ENCODE measurements at regions not wholly inside any gene's neighbourhood (a gene's known extent, or its start where the extent isn't known, plus 50 kb on each side); places are given as distances from the start of the nearest gene placed in this dataset.

DNA sequence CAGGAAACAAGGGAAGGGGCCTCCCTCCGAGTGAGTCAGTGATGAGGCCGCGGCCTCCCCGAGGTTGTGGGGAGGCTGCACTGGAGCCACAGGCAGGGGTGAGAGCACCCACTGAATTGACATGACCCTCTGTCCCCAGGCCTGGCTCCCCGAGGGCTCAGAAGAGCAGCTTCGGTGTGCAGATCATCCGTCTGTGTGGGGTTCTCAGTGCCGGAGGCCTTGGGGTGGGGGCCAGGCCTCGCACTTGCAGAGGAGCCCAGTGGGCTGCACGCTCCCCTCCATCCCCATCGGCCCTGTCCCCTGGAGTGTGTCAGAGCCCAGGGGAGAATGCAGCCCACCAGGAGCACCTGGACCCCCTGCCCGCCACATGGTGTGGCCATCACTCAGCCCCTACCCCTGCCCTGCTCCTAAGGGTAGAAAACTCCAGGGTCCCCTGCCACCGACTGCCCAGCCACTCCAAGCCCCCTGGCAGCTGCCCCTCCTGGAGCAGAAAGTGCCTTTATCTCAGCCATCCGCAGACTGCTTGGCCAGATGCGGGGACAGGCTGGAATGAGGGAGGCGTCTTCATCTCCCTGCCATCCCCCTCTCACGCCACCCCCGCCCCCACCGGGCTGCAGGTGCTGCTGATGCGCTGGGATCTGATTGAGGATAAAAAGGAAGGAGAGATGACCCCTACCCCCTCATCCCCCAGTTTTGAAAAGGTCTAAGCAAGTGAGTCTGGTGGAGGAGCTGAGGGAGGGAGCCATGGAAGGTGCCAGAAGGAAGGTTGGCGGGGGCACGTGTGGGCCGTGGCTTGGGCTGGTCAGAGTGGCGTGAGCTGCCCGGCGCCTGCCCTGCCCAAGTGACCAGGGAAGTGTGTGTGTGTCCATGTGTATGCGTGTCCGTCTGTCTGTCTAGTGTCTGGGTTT is 358.3 kb downstream of the SEC14L1 start:
- H3K36me3 Mint-ChIP-seq = peaks cover 33% of the 10 kb centered on the region
- H3K4me1 Mint-ChIP-seq = peaks cover 4% of the 10 kb centered on the region
- H3K9me3 Mint-ChIP-seq = no peaks in the 10 kb centered on the region
- H3K4me3 Mint-ChIP-seq = no peak overlapping the region
- H3K27me3 Mint-ChIP-seq (ENCODE audit: low read depth) = no peaks in the 10 kb centered on the region
- no peak for DNase-seq (ENCODE audit: low spot score)
- H3K27ac Mint-ChIP-seq = no peak overlapping the region
- CTCF ChIA-PET = interaction anchor here (1.9 kb wide), 1 partner anchor 69 kb away, joined by 6 read pairs; no protein-coding TSS in a partner anchor
- POLR2A ChIA-PET = no interaction called here
- no peak for ATAC-seq
- TF ChIP-seq NFE2L1 (CRISPR knock-in tag; IDR thresholded peaks at IDR 0.05) = no peak
- no peak for TF ChIP-seq ZNF219 (CRISPR knock-in tag; IDR thresholded peaks at IDR 0.05; ENCODE audit: borderline replicate concordance)
- TF ChIP-seq SMAD3 (CRISPR knock-in tag; IDR thresholded peaks at IDR 0.05; ENCODE audit: borderline replicate concordance) = no peak
- TF ChIP-seq ZNF423 (CRISPR knock-in tag; IDR thresholded peaks at IDR 0.05) = no peak
- no peak for TF ChIP-seq ZBTB21 (CRISPR knock-in tag; IDR thresholded peaks at IDR 0.05; ENCODE audit: borderline replicate concordance)
- TF ChIP-seq, protein P1, sequence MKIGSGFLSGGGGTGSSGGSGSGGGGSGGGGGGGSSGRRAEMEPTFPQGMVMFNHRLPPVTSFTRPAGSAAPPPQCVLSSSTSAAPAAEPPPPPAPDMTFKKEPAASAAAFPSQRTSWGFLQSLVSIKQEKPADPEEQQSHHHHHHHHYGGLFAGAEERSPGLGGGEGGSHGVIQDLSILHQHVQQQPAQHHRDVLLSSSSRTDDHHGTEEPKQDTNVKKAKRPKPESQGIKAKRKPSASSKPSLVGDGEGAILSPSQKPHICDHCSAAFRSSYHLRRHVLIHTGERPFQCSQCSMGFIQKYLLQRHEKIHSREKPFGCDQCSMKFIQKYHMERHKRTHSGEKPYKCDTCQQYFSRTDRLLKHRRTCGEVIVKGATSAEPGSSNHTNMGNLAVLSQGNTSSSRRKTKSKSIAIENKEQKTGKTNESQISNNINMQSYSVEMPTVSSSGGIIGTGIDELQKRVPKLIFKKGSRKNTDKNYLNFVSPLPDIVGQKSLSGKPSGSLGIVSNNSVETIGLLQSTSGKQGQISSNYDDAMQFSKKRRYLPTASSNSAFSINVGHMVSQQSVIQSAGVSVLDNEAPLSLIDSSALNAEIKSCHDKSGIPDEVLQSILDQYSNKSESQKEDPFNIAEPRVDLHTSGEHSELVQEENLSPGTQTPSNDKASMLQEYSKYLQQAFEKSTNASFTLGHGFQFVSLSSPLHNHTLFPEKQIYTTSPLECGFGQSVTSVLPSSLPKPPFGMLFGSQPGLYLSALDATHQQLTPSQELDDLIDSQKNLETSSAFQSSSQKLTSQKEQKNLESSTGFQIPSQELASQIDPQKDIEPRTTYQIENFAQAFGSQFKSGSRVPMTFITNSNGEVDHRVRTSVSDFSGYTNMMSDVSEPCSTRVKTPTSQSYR (CRISPR knock-in tag; IDR thresholded peaks at IDR 0.05) = no peak
- no peak for TF ChIP-seq ATF6 (CRISPR knock-in tag; IDR thresholded peaks at IDR 0.05)
- no peak for TF ChIP-seq STAT6 (CRISPR knock-in tag; conservative IDR thresholded peaks at IDR 0.05; ENCODE audit: low read depth)
- TF ChIP-seq TEAD4 (CRISPR knock-in tag; IDR thresholded peaks at IDR 0.05) = no peak
- TF ChIP-seq, protein P2, sequence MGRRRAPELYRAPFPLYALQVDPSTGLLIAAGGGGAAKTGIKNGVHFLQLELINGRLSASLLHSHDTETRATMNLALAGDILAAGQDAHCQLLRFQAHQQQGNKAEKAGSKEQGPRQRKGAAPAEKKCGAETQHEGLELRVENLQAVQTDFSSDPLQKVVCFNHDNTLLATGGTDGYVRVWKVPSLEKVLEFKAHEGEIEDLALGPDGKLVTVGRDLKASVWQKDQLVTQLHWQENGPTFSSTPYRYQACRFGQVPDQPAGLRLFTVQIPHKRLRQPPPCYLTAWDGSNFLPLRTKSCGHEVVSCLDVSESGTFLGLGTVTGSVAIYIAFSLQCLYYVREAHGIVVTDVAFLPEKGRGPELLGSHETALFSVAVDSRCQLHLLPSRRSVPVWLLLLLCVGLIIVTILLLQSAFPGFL (CRISPR knock-in tag; IDR thresholded peaks at IDR 0.05; ENCODE audit: borderline replicate concordance) = no peak
- TF ChIP-seq ZNF263 (CRISPR knock-in tag; IDR thresholded peaks at IDR 0.05; ENCODE audit: low read depth) = no peak
- no peak for TF ChIP-seq TP53 (CRISPR knock-in tag; IDR thresholded peaks at IDR 0.05)

DNA sequence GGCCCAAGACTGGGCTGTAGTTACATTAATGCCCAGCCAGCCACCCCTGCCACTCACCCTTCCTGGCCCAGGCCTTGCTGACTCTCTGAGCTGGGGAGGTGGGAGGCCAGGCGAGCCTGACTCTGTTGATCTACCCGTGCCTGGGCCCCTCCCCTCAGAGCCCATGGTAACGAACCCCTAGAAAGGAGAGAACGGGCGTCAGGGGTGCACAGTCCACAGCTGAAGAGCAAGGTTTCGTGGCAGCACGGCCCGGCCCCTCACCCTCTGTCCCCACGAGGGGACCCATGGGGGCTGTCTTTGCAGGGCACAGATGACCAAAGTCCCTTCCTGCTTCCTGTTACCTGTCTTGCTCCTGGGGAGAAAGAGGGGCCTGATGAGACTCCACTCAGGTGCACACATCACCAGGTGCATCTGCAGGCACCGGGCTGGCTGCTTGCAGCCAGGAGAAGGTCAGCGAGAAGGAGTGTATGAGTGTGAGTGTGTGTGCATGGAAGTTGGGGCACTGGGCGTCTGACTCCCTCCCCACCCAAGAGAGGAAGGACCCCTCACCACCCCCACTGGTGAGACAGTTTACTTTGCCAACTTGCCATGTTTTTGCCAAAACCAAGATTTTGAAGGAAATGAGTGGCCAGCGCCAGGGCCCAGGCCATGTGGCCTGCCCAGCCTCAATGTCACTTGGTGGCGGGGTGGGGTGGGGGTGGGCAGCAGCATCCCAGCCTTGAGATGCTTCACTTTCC is 359.1 kb downstream of the SEC14L1 start:
- DNase-seq (ENCODE audit: low spot score) (peak; percentile 5), ATAC-seq (no peak)
- Mint-ChIP-seq H3K36me3 (peaks cover 33% of the 10 kb centered on the region), H3K4me3 (no peak overlapping the region), H3K27ac (no peak overlapping the region), H3K27me3 (ENCODE audit: low read depth) (no peaks in the 10 kb centered on the region), H3K4me1 (peaks cover 12% of the 10 kb centered on the region), H3K9me3 (no peaks in the 10 kb centered on the region)
- ChIA-PET CTCF (interaction anchor here (1.9 kb wide), 1 partner anchor 70 kb away, joined by 6 read pairs; no protein-coding TSS in a partner anchor), POLR2A (no interaction called here)
- TF ChIP-seq SOX15 (CRISPR knock-in tag; IDR thresholded peaks at IDR 0.05) = no peak
- TF ChIP-seq, protein P3, sequence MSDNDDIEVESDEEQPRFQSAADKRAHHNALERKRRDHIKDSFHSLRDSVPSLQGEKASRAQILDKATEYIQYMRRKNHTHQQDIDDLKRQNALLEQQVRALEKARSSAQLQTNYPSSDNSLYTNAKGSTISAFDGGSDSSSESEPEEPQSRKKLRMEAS (CRISPR knock-in tag; IDR thresholded peaks at IDR 0.05) = no peak
- TF ChIP-seq ZNF425 (CRISPR knock-in tag; conservative IDR thresholded peaks at IDR 0.05) = no peak
- no peak for TF ChIP-seq FOXP4 (CRISPR knock-in tag; IDR thresholded peaks at IDR 0.05)
- TF ChIP-seq ZBTB21 (CRISPR knock-in tag; IDR thresholded peaks at IDR 0.05; ENCODE audit: borderline replicate concordance) = no peak
- TF ChIP-seq ZNF138 (CRISPR knock-in tag; conservative IDR thresholded peaks at IDR 0.05) = no peak
- TF ChIP-seq EMX1 (CRISPR knock-in tag; IDR thresholded peaks at IDR 0.05) = no peak

Data from WTC11 (cell line).